ENCODE measurements at regions not wholly inside any gene's neighbourhood (a gene's known extent, or its start where the extent isn't known, plus 50 kb on each side); places are given as distances from the start of the nearest gene placed in this dataset.

- DNase-seq (ENCODE audit: extremely low spot score, unreplicated experiment), result no peak
- Mint-ChIP-seq H3K9me3 (no peaks in the 10 kb centered on the region), H3K36me3 (no peaks in the 10 kb centered on the region), H3K4me3 (no peak overlapping the region), H3K27ac (no peak overlapping the region), H3K4me1 (ENCODE audit: unreplicated experiment) (no peaks in the 10 kb centered on the region), H3K27me3 (peaks cover 55% of the 10 kb centered on the region)
- no peak for TF ChIP-seq CTCF (conservative IDR thresholded peaks at IDR 0.05)
These were observed 91.5 kb downstream of the GGTLC2 start for GRCh38 chr22:22735695-22736611.

GRCh38 chr22:22737590-22737989 lies 93.2 kb downstream of the GGTLC2 start:
- Mint-ChIP-seq H3K9me3 (no peaks in the 10 kb centered on the region), H3K27me3 (peaks cover 66% of the 10 kb centered on the region), H3K4me1 (ENCODE audit: unreplicated experiment) (no peaks in the 10 kb centered on the region), H3K36me3 (no peaks in the 10 kb centered on the region), H3K4me3 (no peak overlapping the region), H3K27ac (no peak overlapping the region)
- no peak for DNase-seq (ENCODE audit: extremely low spot score, unreplicated experiment)
- TF ChIP-seq CTCF (conservative IDR thresholded peaks at IDR 0.05), result no peak

DNA sequence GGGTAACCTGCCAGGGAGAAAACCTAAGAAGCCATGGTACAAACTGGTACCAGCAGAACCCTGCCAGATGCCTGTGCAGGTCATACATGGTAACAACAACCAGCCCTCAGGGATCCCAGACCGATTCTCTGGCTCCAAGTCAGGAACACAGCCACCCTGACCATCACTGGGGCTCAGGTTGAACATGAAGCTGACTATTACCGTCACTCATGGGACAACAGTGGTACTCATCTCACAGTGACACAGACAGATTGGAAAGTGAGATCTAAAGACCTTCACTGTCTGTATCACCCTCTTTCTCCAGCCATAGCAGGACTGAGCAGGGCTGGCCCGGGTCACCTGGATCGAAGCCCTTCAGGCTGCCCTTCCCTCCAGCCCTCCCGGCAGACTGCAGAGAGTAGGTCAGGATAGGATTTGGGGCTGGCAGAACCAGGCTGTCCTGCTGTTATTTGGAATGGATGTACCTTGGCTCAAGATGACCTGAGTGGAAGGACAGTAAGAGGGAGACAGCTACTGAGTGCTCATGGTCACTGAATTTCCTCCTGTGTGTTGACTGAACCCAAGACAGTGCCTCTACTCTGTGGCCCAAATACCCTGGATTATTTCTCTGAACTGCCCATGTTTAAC lies 94.7 kb downstream of the GGTLC2 start:
- Mint-ChIP-seq H3K27ac (no peak overlapping the region), H3K4me3 (no peak overlapping the region), H3K36me3 (no peaks in the 10 kb centered on the region), H3K27me3 (peaks cover 81% of the 10 kb centered on the region), H3K9me3 (no peaks in the 10 kb centered on the region), H3K4me1 (ENCODE audit: unreplicated experiment) (no peaks in the 10 kb centered on the region)
- no peak for DNase-seq (ENCODE audit: extremely low spot score, unreplicated experiment)
- TF ChIP-seq CTCF (conservative IDR thresholded peaks at IDR 0.05), result no peak

DNA sequence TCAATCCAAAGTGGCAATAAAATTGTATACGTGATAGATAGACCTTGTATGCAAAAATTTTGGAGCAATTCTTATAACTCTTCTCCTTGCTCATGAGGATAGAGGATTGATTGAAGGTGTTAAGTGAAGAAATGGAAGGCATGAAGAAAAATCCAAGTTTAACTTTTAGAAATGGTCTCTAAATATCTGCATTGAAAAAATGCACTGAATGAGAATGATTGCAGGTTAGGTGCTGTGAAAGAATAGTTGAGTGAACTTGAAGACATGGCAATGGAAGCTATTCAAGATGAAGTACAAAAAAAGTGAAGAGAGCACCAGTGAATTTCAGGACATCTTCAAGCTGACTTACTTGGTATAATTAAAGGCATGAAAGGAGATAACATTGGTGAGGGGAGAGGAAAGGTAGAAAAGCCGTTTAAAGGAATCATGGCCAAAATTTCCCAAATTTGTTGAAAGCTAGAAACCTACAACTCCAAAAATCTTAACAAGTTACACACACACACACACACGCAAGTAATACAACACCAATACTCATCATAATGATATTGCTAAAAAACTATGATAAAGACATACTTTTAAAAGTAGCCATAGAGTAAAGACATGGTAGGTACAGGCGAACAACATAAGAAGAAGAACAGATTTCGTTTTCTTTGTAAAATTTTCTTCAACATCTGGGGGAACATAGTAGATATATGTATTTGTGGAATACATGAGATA lies 96.3 kb downstream of the GGTLC2 start:
- Mint-ChIP-seq H3K4me1 (ENCODE audit: unreplicated experiment) (no peaks in the 10 kb centered on the region), H3K36me3 (no peaks in the 10 kb centered on the region), H3K4me3 (no peak overlapping the region), H3K27me3 (peaks cover 87% of the 10 kb centered on the region), H3K27ac (no peak overlapping the region), H3K9me3 (no peaks in the 10 kb centered on the region)
- TF ChIP-seq CTCF (conservative IDR thresholded peaks at IDR 0.05), result no peak
- DNase-seq (ENCODE audit: extremely low spot score, unreplicated experiment), result no peak

GRCh38 chr22:22741843-22742242 lies 97.4 kb downstream of the GGTLC2 start:
- no peak for TF ChIP-seq CTCF (conservative IDR thresholded peaks at IDR 0.05)
- Mint-ChIP-seq H3K36me3 (no peaks in the 10 kb centered on the region), H3K4me1 (ENCODE audit: unreplicated experiment) (no peaks in the 10 kb centered on the region), H3K4me3 (no peak overlapping the region), H3K27me3 (peaks cover 80% of the 10 kb centered on the region), H3K27ac (no peak overlapping the region), H3K9me3 (no peaks in the 10 kb centered on the region)
- no peak for DNase-seq (ENCODE audit: extremely low spot score, unreplicated experiment)
